DOHH2 (cell line): ENCODE measurements at regions not wholly inside any gene's neighbourhood (a gene's known extent, or its start where the extent isn't known, plus 50 kb on each side); places are given as distances from the start of the nearest gene placed in this dataset.

Experiments
- H3F3A ChIP-seq: fragments of 200-600 bp; sonication (generic), shearing (Covaris generic); 2 replicates; pipeline ENCODE4 v1.6.0; 2016; ENCODE audit warnings: antibody characterized with exemption, mild to moderate bottlenecking; ENCODE audit not compliant: control insufficient read depth, insufficient read depth
- H3K27ac ChIP-seq: fragments of 200-600 bp; sonication (generic); 2 replicates; pipeline ENCODE4 v1.5.1; 2014; ENCODE audit warnings: low read depth, mild to moderate bottlenecking, low read length, moderate library complexity
- H3K27me3 ChIP-seq: fragments of 200-600 bp; sonication (generic); 2 replicates; pipeline ENCODE4 v1.6.1; 2014; ENCODE audit warnings: mild to moderate bottlenecking, low read length, mixed read lengths; ENCODE audit not compliant: control insufficient read depth
- H3K36me3 ChIP-seq: fragments of 200-600 bp; sonication (generic); 2 replicates; pipeline ENCODE4 v1.6.1; 2014; ENCODE audit warnings: mild to moderate bottlenecking, low read length, moderate library complexity, mixed read lengths; ENCODE audit not compliant: control insufficient read depth
- H3K4me1 ChIP-seq: fragments of 200-600 bp; sonication (generic); 2 replicates; pipeline ENCODE4 v1.6.1; 2014; ENCODE audit warnings: mild to moderate bottlenecking, low read length, mixed read lengths; ENCODE audit not compliant: control insufficient read depth
- H3K4me2 ChIP-seq: fragments of 200-600 bp; sonication (generic); 2 replicates; pipeline ENCODE4 v1.6.0; 2014; ENCODE audit warnings: mild to moderate bottlenecking, low read length, moderate library complexity
- H3K4me3 ChIP-seq: fragments of 200-600 bp; sonication (generic); 2 replicates; pipeline ENCODE4 v1.5.1; 2014; ENCODE audit warnings: mild to moderate bottlenecking, low read length, mixed read lengths
- H3K79me2 ChIP-seq: fragments of 200-600 bp; sonication (generic); 2 replicates; pipeline ENCODE4 v1.6.1; 2014; ENCODE audit warnings: mild to moderate bottlenecking, low read length, mixed read lengths; ENCODE audit not compliant: control insufficient read depth
- H3K9me2 ChIP-seq: fragments of 200-600 bp; sonication (generic); replicated peaks from 2 replicates; pipeline ENCODE4 v1.6.1; 2014; ENCODE audit warnings: mild to moderate bottlenecking, low read length, mixed read lengths; ENCODE audit not compliant: control insufficient read depth
- H3K9me3 ChIP-seq: fragments of 200-600 bp; sonication (generic); 2 replicates; pipeline ENCODE4 v1.6.1; 2014; ENCODE audit warnings: antibody characterized with exemption, low read length, mixed read lengths; ENCODE audit not compliant: control insufficient read depth, insufficient read depth
- H4K20me1 ChIP-seq: fragments of 200-600 bp; sonication (generic); 2 replicates; pipeline ENCODE4 v1.6.0; 2014; ENCODE audit warnings: low read depth, mild to moderate bottlenecking, antibody characterized with exemption, low read length, moderate library complexity; ENCODE audit not compliant: control insufficient read depth, insufficient read depth
- EZH2phosphoT487 ChIP-seq: fragments of 200-600 bp; sonication (generic); IDR thresholded peaks from 2 replicates; pipeline ENCODE4 v1.6.1; 2017; ENCODE audit warnings: borderline replicate concordance, mild to moderate bottlenecking, antibody characterized with exemption, low read length, moderate library complexity, mixed read lengths
- TF ChIP-seq, protein P1 (sequence below): fragments of 200-600 bp; sonication (generic); IDR thresholded peaks from one replicate; pipeline ENCODE4 v1.5.1; 2014; ENCODE audit warnings: antibody characterized with exemption, mild to moderate bottlenecking, low read depth, low read length; ENCODE audit not compliant: poor library complexity, severe bottlenecking

DNA sequence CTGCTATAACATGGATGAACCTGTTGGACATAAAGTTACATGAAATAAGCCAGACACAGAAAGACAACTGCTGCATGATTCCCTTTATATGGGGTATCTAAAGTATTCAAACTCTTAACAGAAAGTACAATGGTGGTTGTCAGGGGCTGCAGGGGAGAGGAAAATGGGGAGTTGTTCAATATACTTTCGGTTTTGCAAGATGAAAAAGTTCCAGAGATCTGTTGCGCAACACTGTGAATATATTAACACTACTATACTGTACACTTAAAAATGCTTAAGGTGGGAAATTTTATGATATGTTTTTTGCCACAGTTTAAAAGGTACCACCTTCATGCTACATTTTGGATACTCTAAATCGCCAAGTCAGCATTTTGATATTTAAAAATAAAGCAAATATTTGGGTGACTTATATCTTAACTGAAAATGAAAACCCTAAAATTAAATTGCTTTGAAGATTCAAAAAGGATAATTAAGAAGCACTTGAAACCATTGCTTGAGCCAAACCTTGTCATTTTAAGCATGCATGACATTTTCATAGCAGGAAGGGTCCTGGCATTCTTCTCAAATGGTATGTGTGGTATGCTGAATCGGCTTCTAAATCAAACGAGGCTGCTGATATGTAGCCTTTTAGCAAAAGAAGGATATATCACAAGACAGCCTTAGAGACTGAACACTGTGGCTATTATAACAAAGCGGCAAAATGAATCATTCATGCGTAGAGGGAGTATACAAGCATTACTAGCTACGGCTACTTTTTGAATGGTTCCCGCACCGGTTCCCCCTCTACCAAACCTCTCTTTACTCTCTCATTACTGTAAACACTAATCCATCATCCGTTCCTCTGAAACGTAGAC is 607.1 kb upstream of the DIPK2B start:
- Histone ChIP-seq H3K9me3 (no peaks in the 10 kb centered on the region), H3K4me1 (no peaks in the 10 kb centered on the region), H4K20me1 (no peaks in the 10 kb centered on the region), H3K36me3 (no peaks in the 10 kb centered on the region), H3K4me3 (no peak overlapping the region), H3K27ac (no peak overlapping the region), H3K79me2 (no peaks in the 10 kb centered on the region), H3K4me2 (no peak overlapping the region), H3K9me2 (no peaks in the 10 kb centered on the region), H3F3A (no peaks in the 10 kb centered on the region), H3K27me3 (no peaks in the 10 kb centered on the region)
- TF ChIP-seq EZH2phosphoT487 = no peak
- TF ChIP-seq, protein P1, sequence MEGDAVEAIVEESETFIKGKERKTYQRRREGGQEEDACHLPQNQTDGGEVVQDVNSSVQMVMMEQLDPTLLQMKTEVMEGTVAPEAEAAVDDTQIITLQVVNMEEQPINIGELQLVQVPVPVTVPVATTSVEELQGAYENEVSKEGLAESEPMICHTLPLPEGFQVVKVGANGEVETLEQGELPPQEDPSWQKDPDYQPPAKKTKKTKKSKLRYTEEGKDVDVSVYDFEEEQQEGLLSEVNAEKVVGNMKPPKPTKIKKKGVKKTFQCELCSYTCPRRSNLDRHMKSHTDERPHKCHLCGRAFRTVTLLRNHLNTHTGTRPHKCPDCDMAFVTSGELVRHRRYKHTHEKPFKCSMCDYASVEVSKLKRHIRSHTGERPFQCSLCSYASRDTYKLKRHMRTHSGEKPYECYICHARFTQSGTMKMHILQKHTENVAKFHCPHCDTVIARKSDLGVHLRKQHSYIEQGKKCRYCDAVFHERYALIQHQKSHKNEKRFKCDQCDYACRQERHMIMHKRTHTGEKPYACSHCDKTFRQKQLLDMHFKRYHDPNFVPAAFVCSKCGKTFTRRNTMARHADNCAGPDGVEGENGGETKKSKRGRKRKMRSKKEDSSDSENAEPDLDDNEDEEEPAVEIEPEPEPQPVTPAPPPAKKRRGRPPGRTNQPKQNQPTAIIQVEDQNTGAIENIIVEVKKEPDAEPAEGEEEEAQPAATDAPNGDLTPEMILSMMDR = no peak

DNA sequence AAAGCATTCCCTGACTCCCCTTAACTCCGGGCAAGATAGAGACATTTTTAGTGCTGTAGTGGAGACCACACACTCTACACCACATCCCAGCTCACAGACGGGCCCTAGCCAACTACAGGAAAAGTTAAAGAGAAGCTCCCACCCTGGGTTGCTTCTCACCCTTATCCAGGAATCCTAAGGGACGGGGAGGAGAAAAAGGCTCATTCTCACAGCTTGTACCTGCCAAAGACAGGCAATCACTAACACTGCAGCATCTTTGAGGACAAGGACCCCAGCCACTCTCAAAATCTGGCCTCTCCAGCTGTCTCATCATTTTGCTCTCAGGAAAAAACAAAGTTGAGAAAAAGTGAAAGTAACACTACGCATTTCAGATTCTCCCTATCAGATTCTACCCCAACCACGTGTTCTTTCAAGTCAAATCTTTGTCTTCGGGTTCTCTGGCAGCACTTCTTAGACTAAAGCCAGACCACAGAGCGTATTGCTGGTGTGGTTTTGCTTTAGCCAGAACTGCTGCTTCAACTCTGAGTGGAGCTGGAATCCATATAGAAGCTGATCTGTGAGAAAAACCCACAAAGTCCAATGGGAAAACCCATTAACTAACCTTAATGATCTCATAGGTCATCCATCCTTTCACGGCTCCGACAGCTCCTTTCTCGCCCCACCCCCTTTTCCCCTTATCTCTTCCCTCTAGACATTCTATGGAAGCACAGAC is 605.9 kb upstream of the DIPK2B start:
- Histone ChIP-seq H3K4me1 (no peaks in the 10 kb centered on the region), H3K9me2 (no peaks in the 10 kb centered on the region), H3K36me3 (no peaks in the 10 kb centered on the region), H3K4me3 (no peak overlapping the region), H3K79me2 (no peaks in the 10 kb centered on the region), H4K20me1 (no peaks in the 10 kb centered on the region), H3F3A (no peaks in the 10 kb centered on the region), H3K4me2 (no peak overlapping the region), H3K27me3 (no peaks in the 10 kb centered on the region), H3K9me3 (no peaks in the 10 kb centered on the region), H3K27ac (no peak overlapping the region)
- TF ChIP-seq, protein P1 = no peak
- TF ChIP-seq EZH2phosphoT487 = no peak

DNA sequence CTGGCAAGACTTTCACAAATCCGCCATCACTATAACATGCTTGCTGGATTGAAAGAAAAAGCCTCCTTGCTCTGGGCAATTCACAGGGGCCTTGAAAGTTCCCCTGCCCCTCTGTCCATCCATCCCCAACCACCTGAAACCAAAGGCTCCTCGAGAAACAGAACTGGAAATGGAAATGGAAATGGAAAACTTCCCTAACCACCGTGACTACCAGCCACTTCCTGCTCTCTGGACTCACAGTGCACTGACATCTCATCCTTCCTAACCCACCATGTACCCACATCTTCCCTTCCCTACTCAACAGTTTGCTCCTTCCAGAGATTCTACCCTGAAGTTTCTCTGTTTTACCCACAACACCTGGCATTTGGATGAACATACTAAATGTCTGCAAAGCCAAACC is 603.6 kb upstream of the DIPK2B start:
- H3K36me3 ChIP-seq = no peaks in the 10 kb centered on the region
- H3K27ac ChIP-seq = no peak overlapping the region
- no peaks in the 10 kb centered on the region for H4K20me1 ChIP-seq
- no peaks in the 10 kb centered on the region for H3F3A ChIP-seq
- no peaks in the 10 kb centered on the region for H3K27me3 ChIP-seq
- TF ChIP-seq, protein P1 = no peak
- TF ChIP-seq EZH2phosphoT487 = no peak
- no peaks in the 10 kb centered on the region for H3K9me3 ChIP-seq
- H3K4me2 ChIP-seq = no peak overlapping the region
- H3K9me2 ChIP-seq = no peaks in the 10 kb centered on the region
- H3K4me1 ChIP-seq = no peaks in the 10 kb centered on the region
- no peaks in the 10 kb centered on the region for H3K79me2 ChIP-seq
- no peak overlapping the region for H3K4me3 ChIP-seq
